HL-60 (cell line): ENCODE measurements at regions not wholly inside any gene's neighbourhood (a gene's known extent, or its start where the extent isn't known, plus 50 kb on each side); places are given as distances from the start of the nearest gene placed in this dataset.

Experiments
- DNase-seq, 2 experiments: peaks; one replicate each; pipeline ENCODE4 v3.0.0-alpha.2; 2010 to 2020; ENCODE audit warnings: low read depth in 1 of 2, low spot score in 1 of 2
- H3K27ac ChIP-seq: fragments of 250-450 bp; sonication (Bioruptor Pico); replicated peaks from 2 replicates; pipeline ENCODE4 v1.5.1; 2020; ENCODE audit warnings: mild to moderate bottlenecking, moderate library complexity
- H3K27me3 ChIP-seq: fragments of 250-450 bp; sonication (Bioruptor Pico); 2 replicates; pipeline ENCODE4 v1.5.1; 2021; ENCODE audit warnings: mild to moderate bottlenecking, moderate library complexity; ENCODE audit not compliant: insufficient read depth, poor library complexity, severe bottlenecking
- H3K4me3 ChIP-seq: replicated peaks from 2 replicates; pipeline ENCODE4 v1.5.1; 2011; ENCODE audit warnings: mild to moderate bottlenecking, control low read depth, low read length; ENCODE audit not compliant: insufficient read depth
- GABPA ChIP-seq: IDR thresholded peaks from 2 replicates; pipeline ENCODE4 v1.6.1; 2012; ENCODE audit warnings: low read depth
- POLR2AphosphoS5 ChIP-seq: IDR thresholded peaks from 2 replicates; pipeline ENCODE4 v1.6.1; 2012; ENCODE audit warnings: low read depth
- SPI1 ChIP-seq: IDR thresholded peaks from 2 replicates; pipeline ENCODE4 v1.6.1; 2012; ENCODE audit warnings: low read depth, mild to moderate bottlenecking, borderline replicate concordance
- TF ChIP-seq, protein P1 (sequence below): IDR thresholded peaks from one replicate; pipeline ENCODE4 v1.5.1; 2011; ENCODE audit warnings: low read length, control low read depth, inconsistent platforms; ENCODE audit not compliant: insufficient read depth
- TF ChIP-seq, protein P2 (sequence below): IDR thresholded peaks from 2 replicates; pipeline ENCODE4 v1.6.1; 2012; ENCODE audit warnings: low read depth; ENCODE audit not compliant: insufficient replicate concordance

DNA sequence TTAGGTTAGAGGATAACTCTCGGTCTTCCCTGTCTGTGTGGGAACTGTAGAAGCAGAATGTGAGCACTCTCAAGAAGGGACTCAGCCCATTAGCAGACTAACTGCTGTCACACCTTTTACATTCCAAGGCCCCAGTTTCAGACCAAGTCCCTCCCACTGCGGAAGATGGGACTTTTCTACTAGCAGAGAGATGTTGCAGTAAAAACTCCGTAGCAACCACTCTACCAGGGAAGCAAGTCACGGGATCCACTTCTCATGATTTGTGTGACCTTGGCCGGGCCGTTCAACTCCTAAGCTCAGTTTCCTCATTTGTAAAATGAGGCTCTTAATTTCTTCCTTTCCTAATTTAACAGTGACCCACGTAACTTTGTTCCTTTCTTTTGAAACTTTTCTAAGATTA is 77.1 kb upstream of the SLC4A11 start:
- peak overlapping the region; percentile 30; the same call in 1 of the 2 replicates for H3K27ac ChIP-seq
- TF ChIP-seq SPI1: no peak
- TF ChIP-seq POLR2AphosphoS5: no peak
- TF ChIP-seq, protein P1, sequence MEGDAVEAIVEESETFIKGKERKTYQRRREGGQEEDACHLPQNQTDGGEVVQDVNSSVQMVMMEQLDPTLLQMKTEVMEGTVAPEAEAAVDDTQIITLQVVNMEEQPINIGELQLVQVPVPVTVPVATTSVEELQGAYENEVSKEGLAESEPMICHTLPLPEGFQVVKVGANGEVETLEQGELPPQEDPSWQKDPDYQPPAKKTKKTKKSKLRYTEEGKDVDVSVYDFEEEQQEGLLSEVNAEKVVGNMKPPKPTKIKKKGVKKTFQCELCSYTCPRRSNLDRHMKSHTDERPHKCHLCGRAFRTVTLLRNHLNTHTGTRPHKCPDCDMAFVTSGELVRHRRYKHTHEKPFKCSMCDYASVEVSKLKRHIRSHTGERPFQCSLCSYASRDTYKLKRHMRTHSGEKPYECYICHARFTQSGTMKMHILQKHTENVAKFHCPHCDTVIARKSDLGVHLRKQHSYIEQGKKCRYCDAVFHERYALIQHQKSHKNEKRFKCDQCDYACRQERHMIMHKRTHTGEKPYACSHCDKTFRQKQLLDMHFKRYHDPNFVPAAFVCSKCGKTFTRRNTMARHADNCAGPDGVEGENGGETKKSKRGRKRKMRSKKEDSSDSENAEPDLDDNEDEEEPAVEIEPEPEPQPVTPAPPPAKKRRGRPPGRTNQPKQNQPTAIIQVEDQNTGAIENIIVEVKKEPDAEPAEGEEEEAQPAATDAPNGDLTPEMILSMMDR: no peak
- TF ChIP-seq, protein P2, sequence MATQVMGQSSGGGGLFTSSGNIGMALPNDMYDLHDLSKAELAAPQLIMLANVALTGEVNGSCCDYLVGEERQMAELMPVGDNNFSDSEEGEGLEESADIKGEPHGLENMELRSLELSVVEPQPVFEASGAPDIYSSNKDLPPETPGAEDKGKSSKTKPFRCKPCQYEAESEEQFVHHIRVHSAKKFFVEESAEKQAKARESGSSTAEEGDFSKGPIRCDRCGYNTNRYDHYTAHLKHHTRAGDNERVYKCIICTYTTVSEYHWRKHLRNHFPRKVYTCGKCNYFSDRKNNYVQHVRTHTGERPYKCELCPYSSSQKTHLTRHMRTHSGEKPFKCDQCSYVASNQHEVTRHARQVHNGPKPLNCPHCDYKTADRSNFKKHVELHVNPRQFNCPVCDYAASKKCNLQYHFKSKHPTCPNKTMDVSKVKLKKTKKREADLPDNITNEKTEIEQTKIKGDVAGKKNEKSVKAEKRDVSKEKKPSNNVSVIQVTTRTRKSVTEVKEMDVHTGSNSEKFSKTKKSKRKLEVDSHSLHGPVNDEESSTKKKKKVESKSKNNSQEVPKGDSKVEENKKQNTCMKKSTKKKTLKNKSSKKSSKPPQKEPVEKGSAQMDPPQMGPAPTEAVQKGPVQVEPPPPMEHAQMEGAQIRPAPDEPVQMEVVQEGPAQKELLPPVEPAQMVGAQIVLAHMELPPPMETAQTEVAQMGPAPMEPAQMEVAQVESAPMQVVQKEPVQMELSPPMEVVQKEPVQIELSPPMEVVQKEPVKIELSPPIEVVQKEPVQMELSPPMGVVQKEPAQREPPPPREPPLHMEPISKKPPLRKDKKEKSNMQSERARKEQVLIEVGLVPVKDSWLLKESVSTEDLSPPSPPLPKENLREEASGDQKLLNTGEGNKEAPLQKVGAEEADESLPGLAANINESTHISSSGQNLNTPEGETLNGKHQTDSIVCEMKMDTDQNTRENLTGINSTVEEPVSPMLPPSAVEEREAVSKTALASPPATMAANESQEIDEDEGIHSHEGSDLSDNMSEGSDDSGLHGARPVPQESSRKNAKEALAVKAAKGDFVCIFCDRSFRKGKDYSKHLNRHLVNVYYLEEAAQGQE: no peak
- TF ChIP-seq GABPA: no peak
- no peak overlapping the region for H3K4me3 ChIP-seq
- H3K27me3 ChIP-seq: no peaks in the 10 kb centered on the region
- peak in 1 of 2 experiments; percentile 30 for DNase-seq

DNA sequence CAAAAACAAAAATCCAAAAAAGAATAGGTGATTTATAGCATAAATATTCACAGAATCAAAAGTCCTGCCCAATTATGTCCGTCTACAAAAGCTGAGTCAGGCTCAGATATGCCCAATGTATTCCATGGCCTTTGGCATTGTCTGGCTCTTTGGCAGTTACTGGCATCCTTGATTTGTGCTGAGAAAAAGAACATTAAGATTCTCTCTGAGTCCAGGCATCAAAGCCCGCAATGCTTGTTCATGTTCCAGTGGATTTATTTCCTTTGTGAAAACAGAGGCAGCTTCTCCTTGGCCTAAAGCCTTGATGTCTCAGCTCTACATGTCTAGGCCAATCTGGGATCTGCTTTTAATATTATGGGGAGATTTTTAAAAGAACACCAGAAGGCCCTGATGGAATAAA is 76.1 kb upstream of the SLC4A11 start:
- Histone ChIP-seq H3K27me3 (no peaks in the 10 kb centered on the region), H3K4me3 (no peak overlapping the region), H3K27ac (no peak overlapping the region)
- no peak for DNase-seq
- TF ChIP-seq, protein P1: no peak
- no peak for TF ChIP-seq SPI1
- TF ChIP-seq GABPA: no peak
- TF ChIP-seq POLR2AphosphoS5: no peak
- TF ChIP-seq, protein P2: no peak

DNA sequence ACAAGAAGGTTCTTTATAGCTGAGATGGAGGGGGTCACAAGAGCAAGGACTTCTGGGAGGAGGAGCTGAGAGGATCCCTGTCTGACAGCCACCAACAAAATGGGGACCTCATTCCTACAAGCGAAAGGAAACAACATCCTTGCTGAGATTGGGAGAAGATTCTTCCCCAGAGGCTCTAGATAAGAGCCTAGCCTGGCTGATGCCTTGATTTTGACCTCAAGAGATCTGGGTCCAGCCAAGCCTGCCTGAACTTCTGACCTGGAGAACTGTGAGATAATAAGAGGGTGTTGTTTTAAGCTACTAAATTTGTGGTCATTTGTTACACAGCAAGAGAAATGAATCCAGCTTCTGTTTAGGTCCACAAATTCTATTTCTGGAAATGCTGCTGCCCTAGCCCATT is 75.4 kb upstream of the SLC4A11 start:
- no peak for DNase-seq
- Histone ChIP-seq H3K27me3 (no peaks in the 10 kb centered on the region), H3K27ac (peak overlapping the region; percentile 74), H3K4me3 (no peak overlapping the region)
- TF ChIP-seq, protein P2: no peak
- no peak for TF ChIP-seq GABPA

DNA sequence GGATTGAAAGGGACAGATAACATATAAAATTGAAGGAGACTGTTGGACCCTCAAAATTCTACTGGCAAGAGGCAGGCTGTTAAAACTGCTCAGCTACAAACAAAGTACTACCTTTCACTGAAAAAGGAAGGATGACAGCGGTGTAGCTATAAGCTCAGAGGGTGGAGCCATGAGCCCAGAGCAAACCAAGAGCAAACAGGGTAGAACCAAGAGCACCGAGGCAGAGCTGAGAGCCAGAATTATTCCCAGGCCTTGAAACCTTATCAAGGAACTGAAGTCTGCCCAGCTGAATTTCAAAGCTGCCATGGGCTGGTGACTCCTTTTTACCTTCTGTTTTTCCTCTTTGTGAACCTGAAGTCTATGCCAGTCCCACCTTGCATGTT is 74.7 kb upstream of the SLC4A11 start:
- DNase-seq: peak; percentile 12 to 57
- Histone ChIP-seq H3K27ac (peak overlapping the region; percentile 74), H3K27me3 (no peaks in the 10 kb centered on the region), H3K4me3 (no peak overlapping the region)
- no peak for TF ChIP-seq GABPA
- TF ChIP-seq, protein P1: no peak
- TF ChIP-seq, protein P2: no peak
